ENCODE measurements at regions not wholly inside any gene's neighbourhood (a gene's known extent, or its start where the extent isn't known, plus 50 kb on each side); places are given as distances from the start of the nearest gene placed in this dataset.
"Not testable (repeated sequence)": the region's sequence is repeated elsewhere in the genome, so short reads cannot be mapped to it uniquely, and the experiment has no call there.

DNA sequence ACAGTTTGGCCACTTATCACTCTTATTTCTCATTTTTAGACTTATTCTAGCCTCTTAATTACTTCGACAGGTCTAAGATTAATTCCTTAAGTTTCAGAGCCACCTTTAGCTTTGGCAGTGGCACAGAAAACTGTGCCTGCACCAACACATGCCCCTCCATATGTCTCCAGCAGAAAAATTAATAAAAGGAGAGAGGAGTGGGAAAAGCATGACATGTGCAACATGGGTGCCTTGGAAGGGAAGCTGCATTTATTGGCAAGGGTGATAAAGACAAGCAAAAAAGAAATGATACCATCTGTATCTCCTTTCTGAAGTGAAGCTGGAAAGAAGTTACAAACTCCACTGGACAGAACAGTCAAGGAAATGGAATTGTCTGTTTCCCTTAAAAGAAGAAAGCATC lies 121.7 kb upstream of the CFAP20DC start:
- H3K27ac ChIP-seq = no peak overlapping the region
- H3K27me3 ChIP-seq (replicated peaks; ENCODE audit: insufficient read depth) = no peaks in the 10 kb centered on the region
- no peak for DNase-seq (ENCODE audit: low spot score)
- H3K4me3 ChIP-seq = no peak overlapping the region
- TF ChIP-seq, protein P1, sequence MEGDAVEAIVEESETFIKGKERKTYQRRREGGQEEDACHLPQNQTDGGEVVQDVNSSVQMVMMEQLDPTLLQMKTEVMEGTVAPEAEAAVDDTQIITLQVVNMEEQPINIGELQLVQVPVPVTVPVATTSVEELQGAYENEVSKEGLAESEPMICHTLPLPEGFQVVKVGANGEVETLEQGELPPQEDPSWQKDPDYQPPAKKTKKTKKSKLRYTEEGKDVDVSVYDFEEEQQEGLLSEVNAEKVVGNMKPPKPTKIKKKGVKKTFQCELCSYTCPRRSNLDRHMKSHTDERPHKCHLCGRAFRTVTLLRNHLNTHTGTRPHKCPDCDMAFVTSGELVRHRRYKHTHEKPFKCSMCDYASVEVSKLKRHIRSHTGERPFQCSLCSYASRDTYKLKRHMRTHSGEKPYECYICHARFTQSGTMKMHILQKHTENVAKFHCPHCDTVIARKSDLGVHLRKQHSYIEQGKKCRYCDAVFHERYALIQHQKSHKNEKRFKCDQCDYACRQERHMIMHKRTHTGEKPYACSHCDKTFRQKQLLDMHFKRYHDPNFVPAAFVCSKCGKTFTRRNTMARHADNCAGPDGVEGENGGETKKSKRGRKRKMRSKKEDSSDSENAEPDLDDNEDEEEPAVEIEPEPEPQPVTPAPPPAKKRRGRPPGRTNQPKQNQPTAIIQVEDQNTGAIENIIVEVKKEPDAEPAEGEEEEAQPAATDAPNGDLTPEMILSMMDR (IDR thresholded peaks at IDR 0.05) = no peak
- TF ChIP-seq POLR2AphosphoS5 (IDR thresholded peaks at IDR 0.05) = no peak
- TF ChIP-seq POLR2A (IDR thresholded peaks at IDR 0.05) = no peak
- WGBS = 92% methylated on average over 1 of the region's 1 CpG
- intact Hi-C loops (cut with DNase I) = no loop called here
- H3K4me1 ChIP-seq (replicated peaks) = no peaks in the 10 kb centered on the region
- H3K9me3 ChIP-seq = no peaks in the 10 kb centered on the region
- no peaks in the 10 kb centered on the region for H3K36me3 ChIP-seq

DNA sequence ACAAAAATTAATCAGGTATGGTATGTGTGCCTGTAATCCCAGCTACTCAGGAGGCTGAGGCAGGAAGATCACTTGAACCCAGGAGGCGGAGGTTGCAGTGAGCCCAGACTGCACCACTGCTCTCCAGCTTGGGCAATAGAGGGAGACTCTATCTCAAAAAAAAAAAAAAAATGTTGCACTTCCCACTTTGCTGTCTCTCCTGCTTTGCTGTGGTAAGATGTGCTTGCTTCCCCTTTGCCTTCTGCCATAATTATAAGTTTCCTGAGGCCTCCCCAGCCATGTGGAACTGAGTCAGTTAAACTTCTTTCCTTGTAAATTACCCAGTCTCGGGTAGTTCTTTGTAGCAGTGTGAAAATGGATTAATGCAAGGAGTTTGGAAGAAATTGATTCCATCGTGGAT lies 120.3 kb upstream of the CFAP20DC start:
- H3K27ac ChIP-seq; intact Hi-C loops (cut with DNase I); H3K36me3 ChIP-seq; DNase-seq (ENCODE audit: low spot score); H3K9me3 ChIP-seq; H3K27me3 ChIP-seq (replicated peaks; ENCODE audit: insufficient read depth); H3K4me3 ChIP-seq; H3K4me1 ChIP-seq (replicated peaks): not testable (repeated sequence)
- WGBS = 86% methylated on average over 3 of the region's 3 CpGs

DNA sequence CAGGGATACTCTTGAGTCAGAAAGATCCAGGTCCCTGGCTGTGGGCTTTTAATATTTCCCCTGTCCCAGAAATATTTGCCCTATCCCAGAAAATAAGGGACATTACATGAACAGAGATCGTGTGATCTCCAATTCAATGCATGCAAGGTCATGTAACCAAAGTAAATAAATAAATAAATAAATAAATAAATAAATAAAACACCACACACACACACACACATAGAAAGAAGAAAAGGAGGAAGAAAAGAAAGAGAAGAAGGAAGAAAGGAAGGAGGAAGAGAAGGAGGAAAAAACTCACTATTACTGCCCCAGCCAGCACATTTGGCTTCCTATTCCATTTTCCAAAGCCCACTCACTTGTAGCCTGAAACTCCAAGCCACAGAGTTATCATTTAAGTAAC lies 117.9 kb upstream of the CFAP20DC start:
- TF ChIP-seq, protein P1 (IDR thresholded peaks at IDR 0.05) = no peak
- Histone ChIP-seq H3K36me3 (no peaks in the 10 kb centered on the region), H3K4me3 (no peak overlapping the region), H3K9me3 (no peaks in the 10 kb centered on the region), H3K27ac (no peak overlapping the region), H3K4me1 (replicated peaks) (no peaks in the 10 kb centered on the region), H3K27me3 (replicated peaks; ENCODE audit: insufficient read depth) (no peaks in the 10 kb centered on the region)
- 100% methylated on average over 1 of the region's 1 CpG for WGBS
- no peak for DNase-seq (ENCODE audit: low spot score)
- intact Hi-C loops (cut with DNase I) = no loop called here

DNA sequence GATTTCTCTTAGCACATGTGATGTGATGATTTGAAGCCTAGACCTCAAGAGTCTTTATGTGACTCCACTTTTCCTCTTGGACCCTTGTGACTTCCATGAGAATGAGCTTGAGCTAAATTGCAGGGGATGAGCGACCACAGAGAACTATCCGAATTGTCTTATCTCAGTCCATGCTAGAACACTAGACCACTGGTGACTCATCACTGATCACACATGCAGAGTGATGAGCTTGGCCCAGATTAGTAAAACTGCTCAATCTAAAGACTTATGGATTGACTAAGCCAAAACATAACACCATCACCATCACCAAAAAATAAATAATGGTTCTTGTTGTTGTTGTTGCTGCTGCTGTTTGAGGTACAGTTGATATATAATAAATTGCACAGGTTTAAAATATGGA lies 114.1 kb upstream of the CFAP20DC start:
- intact Hi-C loops (cut with DNase I) = no loop called here
- TF ChIP-seq, protein P1 (IDR thresholded peaks at IDR 0.05) = no peak
- no peak for TF ChIP-seq POLR2A (IDR thresholded peaks at IDR 0.05)
- no peak for TF ChIP-seq POLR2AphosphoS5 (IDR thresholded peaks at IDR 0.05)
- 94% methylated on average over 2 of the region's 2 CpGs for WGBS
- no peaks in the 10 kb centered on the region for H3K27me3 ChIP-seq (replicated peaks; ENCODE audit: insufficient read depth)
- no peak overlapping the region for H3K27ac ChIP-seq
- H3K4me3 ChIP-seq = no peak overlapping the region
- H3K9me3 ChIP-seq = no peaks in the 10 kb centered on the region
- DNase-seq (ENCODE audit: low spot score) = no peak
- no peaks in the 10 kb centered on the region for H3K36me3 ChIP-seq
- no peaks in the 10 kb centered on the region for H3K4me1 ChIP-seq (replicated peaks)

DNA sequence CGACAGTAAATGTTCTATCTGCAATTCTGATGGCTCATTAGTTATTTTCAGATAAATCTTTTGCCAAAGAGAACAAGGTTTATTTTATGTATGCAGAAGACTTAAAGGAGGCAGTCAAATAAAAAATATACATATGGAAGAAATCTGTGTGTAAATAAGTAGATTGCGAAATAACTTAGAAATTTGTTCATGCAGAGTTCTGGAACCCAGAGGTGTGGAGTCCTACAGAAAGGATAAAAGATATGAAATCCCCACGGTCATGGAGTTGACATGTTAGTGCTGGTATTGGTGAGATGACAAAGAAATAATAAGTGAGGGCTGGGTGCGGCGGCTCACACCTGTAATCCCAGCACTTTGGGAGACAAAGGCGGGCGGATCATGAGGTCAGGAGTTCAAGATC lies 111.2 kb upstream of the CFAP20DC start:
- TF ChIP-seq, protein P1 (IDR thresholded peaks at IDR 0.05) = no peak
- WGBS = 92% methylated on average over 7 of the region's 7 CpGs
- intact Hi-C loops (cut with DNase I) = no loop called here

More for the DNA sequence above, 111.2 kb upstream of the CFAP20DC start:
- no peak for DNase-seq (ENCODE audit: low spot score)
- Histone ChIP-seq H3K4me3 (no peak overlapping the region), H3K27ac (no peak overlapping the region), H3K36me3 (no peaks in the 10 kb centered on the region), H3K9me3 (no peaks in the 10 kb centered on the region), H3K27me3 (replicated peaks; ENCODE audit: insufficient read depth) (no peaks in the 10 kb centered on the region), H3K4me1 (replicated peaks) (no peaks in the 10 kb centered on the region)
